Epidermal melanocyte (primary cell): ENCODE measurements at regions not wholly inside any gene's neighbourhood (a gene's known extent, or its start where the extent isn't known, plus 50 kb on each side); places are given as distances from the start of the nearest gene placed in this dataset.
"Not testable (repeated sequence)": the region's sequence is repeated elsewhere in the genome, so short reads cannot be mapped to it uniquely, and the experiment has no call there.

ENCODE experiments used
- DNase-seq: peaks from one replicate; pipeline ENCODE4 v3.0.0; 2011; ENCODE audit warnings: low spot score; ENCODE audit not compliant: insufficient read length

DNA sequence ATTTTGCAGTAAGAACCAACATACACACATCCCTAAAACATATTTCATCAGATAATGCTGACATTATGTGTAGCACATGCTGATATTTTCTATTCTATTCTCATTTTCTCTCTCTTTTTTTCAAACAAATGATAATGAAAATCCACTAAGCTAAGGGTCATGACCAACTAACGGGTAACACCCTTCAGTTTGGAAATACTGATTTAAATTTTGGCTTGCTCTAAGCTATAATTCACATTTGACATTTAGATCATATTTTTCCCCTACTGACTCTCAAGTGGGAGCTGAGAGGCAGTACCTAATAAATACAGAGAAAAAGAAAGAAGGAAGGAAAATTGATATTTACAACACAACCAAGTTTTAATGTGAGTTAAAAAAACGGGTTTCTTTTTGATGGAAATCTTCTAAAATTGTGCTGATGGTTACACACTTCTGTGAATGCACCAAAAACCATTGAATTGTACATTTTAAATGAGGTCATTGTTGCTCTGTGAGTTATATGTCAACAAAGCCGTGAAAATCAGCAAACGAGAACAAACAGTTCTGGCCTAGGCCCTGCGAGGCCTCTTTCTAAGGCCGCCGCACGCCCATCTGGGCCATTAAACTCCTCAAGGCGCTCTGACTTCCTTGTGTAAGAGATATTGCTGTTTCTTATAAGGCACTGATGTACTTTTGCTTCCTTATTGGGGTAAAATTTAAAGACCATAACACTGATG lies 124.2 kb downstream of the GALR1 start:
- DNase-seq: no peak

DNA sequence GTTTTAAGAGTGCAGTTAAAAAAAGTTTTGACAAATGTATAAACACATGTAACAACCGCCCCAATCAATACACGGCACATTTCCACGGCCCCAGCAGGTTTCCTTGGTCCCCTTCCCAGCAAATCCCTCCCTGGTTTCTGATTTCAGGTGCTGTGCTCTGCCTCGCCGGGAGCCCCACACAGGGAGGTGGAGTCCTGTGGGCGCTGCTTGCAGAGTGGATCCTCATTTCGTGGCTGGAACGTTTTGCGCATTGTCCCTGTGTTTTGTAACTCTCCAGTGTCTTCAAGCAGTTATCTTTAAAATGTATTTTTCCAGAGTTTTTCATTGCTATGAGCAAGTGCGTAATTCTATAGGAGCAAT lies 124.8 kb downstream of the GALR1 start:
- DNase-seq: no peak

DNA sequence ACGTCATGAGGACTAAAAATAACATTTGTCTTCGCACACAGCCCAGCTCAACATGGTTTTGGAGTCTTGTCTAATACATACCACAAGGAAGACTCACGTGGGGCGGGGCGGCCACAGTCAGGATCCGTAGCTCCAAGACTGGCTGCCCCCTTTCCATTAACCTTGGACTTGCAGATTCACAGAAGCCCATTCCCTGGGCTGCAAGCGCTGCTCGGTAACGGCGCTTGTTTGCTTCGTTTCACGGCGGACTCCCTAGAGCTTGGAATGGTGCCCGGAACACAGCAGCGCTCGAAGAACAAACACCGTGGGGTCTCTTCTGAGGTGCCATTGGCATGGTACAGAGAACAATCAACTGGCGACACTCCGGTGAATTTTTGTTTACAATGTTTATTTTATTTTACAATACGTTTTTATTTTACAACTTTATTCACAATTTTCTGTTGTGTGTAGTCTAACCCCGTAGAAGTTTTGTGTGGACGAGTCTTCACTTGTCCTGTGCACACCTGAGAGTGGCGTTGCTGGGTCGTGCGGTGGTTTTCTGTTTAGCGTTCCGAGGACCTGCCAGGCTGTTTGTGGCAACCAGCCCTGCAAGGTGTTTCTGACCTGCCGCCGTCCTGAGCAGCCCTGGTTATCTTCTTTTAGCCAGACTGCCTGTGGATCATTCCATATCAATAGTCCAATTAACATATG lies 126.5 kb downstream of the GALR1 start:
- DNase-seq: no peak

DNA sequence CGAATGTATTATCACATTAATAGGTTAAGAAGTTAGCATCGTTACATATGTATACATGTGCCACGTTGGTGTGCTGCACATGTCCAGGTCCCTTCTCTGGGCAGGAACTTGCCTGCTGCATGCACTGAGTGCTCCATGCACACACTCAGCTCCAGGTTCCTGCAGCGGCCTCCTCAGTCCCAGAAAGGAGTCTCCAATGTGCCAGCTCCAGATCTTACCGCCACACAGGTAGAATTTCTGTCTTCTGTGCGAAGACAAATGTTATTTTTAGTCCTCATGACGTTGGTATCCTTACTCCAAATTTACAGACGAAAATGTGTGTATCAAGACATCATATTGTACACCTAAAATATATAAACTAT lies 127.1 kb downstream of the GALR1 start:
- DNase-seq: no peak

DNA sequence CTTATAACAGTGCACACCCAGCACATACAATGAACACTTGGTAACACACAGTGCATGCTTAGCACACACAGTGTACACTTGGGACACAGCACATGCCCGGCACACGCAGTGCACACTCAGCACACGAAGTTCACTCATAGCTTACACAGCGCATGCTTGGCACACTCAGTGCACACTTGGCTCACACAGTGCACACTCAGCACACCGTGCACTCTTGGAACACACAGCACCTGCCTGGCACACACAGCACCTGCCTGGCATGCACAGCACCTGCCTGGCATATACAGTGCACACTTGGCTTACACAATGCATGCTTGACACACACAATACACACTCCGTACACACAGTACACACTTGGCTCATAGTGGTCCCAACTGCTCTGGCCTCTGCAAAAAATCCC lies 128.2 kb downstream of the GALR1 start:
- DNase-seq: no peak

DNA sequence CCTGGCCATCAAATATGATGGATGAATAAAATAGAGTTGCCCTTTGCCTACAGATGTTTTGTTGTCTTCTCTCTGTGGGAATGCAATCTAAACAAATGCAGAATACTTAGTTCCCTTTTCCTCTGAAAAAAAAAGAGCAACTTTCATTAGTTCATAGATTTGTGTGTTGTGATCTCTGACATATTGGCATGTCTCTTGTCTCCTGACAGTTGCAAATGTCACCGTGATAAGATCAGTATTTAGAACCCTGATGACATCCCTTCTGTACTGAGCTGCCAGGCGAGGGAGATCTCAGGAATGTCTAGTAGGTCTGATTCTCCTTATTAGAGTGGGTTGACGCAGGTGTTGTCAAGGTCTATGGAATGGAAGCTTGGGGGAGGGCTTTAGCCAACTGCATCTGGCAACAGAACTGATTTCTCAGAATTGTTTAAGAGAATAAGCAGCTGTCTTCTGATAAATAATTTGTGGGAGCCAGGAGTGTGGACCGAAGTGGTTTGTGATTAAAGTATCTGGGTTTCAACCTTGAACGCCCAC lies 130.4 kb downstream of the GALR1 start:
- DNase-seq: no peak

DNA sequence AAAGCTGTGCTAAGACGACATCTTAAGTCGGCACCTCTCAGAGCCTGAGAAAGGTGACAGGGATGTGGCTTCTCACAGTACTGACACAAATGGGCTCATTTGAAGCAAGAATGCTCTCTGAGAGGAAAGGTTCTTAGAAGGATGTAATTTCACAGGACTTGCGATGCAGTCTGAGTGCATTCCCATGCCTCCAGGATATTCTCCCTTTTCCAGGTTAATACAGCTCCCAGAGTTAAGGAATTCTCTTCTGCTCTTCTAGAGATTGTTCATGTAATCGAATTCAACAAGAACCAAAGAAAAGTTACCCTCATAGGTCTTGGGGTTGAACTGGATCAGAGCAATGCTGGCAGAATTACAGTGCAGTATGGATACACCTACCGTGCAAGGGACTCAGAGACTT lies 131.0 kb downstream of the GALR1 start:
- no peak for DNase-seq

DNA sequence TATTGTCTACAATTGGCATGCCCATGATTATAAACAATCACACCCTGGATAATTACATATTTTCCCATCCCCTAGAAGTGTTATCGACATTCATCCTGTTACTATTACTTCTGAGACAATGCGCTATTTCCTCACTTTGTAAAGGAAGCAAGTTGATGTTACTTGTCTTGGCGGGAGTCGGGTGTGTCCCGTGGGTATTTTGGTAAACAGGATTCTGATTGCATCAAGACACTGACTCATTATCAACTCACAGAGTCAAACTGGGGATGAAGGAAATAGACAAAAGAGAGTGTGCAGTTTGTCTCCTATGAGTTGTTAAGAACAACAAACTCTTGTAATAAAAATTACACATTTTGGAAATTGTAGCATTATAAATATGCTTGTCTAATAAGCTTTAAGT lies 142.7 kb downstream of the GALR1 start:
- DNase-seq: no peak

DNA sequence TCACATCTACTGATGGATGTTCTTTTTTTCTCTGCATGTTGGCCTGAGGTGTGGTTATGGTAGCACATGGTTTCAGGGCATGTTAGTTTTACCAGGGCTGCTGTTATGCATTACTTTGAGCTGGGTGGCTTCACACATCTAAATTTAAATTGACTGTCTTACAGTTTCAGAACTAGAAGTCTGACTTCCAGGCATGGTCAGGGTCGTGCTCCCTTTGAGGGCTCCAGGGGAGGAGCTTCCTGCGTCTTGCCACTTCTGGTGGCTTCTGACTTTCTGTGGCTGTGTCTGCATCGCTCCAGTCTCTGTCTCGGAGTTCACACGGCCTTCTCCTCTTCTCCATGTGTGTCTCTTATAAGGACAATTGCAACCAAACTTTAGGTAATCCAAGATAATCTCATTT lies 143.9 kb downstream of the GALR1 start:
- no peak for DNase-seq

DNA sequence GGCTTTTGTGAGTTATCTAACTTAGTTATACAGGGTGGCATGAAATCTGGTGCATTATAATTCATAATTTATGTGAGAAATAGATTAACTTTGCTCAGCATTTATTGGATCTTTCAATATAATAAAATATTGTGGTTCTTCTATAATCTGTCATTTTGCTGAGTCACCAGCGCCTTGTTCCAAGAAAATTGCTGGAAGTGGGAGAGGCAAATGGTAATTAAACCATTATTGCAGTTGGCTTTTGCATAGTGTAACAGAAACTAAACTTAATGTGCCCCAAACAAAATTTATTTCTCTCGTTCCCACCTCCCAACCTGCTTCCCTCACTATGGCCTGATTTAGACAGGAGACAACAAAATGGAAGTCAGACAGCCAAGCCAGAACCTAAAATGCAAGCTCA lies 146.3 kb downstream of the GALR1 start:
- no peak for DNase-seq

DNA sequence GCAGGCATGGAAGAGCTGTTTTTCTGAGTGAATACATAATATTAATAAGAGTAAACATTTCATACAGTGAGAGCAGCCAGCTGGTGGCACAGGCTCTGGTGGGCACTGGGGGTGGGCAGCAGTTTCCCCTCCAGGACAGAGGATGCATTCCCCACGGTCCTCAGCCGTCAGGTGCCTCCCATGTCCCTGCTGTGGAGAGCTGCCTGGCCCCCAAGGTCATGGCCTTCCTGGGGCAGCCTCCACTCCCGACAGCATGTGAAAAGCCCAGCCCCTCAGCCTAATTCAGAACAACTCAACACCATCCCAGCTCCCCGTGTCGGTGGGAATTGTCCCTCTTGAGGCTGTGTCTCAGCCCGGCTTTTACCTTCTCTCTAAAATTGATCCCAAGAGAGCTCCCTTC lies 147.4 kb downstream of the GALR1 start:
- DNase-seq: no peak

DNA sequence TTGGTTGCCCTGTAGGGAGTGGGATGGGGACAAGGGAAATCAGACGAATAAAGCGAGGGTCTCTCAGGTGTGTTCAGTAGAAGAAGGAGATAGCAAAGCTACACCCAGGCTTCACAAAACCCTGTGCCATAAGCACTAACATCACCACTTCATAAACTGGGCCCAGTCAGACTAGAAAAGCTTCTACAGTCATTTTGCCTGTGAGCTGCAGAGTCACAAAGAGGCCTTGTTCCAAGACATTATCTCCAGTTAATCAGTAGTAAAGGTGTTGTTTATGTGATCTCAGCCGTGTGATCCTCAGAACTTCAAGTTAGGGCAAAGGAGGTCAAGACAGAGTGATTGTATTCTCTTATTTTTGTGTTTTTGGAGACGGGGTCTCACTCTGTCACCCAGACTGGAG lies 148.0 kb downstream of the GALR1 start:
- no peak for DNase-seq

DNA sequence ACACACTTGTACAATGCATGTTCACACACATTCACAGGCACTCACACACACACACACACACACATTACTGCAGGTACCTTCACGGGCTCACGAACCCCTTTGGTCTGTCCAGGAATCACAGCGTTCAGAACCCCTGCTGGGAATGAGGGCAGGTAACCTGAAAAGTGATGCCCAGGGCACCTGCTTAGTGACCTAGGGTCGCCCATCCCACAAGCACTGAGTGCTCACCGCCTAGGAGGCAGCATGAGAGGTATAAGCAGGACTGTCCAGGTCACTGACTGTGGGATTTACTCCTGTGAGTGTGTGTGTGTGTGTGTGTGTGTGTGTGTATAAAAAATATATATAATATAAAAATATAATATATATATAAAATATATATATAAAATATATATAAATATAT lies 150.9 kb downstream of the GALR1 start:
- no peak for DNase-seq

DNA sequence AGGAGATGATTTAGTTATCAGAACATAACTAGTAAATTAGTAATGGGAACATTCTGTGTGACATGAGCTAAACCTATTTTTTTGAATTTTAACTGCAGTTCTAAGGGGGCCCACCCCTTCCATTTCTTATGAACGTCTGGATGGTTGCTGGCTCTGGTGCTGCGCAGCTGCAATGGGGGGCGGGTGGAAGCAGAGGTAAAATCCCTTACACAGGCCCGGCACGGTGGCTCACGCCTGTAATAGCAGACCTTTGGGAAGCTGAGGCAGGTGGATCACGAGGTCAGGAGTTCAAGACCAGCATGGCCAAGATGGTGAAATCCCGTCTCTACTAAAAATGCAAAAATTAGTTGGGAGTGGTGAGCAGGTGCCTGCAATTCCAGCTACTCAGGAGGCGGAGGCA lies 151.5 kb downstream of the GALR1 start:
- no peak for DNase-seq

DNA sequence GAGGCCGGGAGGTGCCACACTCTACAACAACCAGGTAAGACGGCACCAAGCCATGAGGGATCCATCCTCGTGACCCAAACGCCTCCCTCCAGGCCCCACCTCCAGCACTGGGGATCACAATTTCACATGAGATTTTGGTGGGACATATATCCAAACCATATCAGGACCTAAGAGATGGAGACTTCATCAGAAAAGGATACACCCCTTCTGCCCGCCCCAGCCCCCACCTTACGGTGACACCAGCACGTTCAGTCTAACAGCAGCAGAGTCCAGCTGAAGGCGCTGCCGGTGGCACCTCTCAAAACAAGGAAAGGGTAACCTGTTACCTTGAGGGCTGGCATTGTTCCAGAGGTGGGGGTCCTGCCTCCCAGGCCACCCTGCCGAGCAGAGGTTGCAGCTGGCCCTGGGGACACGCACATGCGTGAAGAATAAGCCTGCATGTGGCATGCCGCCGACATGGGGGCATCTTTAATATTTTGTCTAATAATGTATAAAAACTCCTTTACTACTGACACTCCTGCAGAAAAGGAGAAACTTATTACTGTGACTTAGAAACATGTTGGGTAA lies 154.4 kb downstream of the GALR1 start:
- no peak for DNase-seq

DNA sequence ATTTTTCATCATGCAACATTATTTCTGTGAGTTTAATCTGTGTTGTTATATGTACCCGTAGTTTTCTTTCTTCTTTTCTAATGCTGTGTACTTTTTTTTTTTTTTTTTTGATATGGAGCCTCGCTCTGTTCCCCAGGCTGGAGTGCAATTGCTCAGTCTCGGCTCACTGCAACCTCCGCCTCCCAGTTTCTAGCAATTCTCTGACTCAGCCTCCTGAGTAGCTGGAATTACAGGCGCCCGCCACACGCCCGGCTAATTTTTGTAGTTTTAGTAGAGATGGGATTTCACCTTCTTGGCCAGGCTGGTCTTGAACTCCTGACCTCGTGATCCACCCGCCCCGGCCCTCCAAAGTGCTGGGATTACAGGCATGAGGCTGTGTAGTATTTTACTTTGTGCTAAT lies 155.4 kb downstream of the GALR1 start:
- no peak for DNase-seq

DNA sequence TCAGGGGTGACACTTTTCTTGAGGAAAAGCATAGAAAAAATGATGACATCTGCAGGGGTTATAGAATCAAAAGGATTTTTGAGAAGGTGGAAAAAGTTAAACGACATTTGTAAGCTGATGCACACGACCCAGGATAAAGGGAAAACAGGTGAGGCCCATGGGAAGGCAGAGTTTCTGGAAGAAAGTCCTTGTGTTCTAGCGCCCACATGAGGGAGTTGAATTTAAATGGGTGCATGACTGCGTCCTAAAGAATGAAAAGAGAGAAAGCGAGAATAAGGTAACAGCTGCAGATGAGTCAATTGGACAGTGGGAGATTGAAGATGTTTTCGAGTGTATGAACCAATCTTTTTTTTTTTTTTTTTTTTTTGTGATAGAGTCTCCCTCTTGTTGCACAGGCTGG lies 158.1 kb downstream of the GALR1 start:
- DNase-seq: no peak

DNA sequence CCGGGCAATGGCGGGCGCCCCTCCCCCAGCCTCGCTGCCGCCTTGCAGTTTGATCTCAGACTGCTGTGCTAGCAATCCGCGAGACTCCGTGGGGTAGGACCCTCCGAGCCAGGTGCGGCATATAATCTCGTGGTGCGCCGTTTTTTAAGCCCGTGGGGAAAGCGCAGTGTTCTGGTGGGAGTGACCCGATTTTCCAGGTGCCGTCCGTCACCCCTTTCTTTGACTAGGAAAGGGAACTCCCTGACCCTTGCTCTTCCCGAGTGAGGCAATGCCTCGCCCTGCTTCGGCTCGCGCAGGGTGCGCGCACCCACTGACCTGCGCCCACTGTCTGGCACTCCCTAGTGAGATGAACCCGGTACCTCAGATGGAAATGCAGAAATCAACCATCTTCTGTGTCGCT lies 171.9 kb downstream of the GALR1 start:
- not testable (repeated sequence) for DNase-seq

DNA sequence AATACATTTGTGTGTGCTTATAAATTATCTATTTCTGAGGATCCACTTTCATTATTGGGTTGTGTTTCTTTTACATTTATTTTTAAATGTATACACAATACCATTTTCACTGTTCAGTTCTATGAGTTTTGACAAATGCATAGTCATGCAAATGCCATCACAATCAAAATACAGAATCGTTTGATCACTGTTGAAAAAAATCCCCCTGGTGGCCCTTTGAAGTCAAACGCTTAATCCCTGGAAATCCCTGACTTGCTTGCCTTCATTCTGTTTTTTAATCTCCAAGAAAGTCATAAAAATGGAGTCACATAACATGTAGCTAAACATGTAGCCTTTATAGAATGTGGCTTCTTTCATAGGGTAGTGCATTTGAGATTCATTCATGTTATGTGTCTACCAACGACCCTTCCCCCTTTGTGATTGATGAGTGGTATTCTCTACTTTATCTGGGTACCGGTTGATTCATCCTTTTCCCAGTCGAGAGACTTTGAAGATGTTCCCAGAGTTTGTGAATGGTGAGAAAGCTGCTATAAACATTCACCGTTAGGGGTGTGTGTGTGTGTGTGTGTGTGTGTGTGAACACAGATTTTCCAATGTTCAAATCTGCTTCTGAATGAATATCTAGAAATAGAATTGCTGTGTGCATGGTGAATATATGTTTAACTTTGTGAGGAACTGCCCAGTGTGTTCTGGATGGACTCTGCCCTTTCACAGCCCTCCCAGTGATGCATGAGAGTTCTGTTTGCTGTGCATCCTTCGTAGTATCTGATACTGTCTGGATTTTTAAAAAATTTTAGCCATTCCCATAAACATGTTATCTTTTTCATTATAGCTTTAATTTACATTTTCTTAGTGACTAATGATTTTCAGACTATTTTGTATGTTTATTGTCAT lies 173.6 kb downstream of the GALR1 start:
- DNase-seq: no peak

DNA sequence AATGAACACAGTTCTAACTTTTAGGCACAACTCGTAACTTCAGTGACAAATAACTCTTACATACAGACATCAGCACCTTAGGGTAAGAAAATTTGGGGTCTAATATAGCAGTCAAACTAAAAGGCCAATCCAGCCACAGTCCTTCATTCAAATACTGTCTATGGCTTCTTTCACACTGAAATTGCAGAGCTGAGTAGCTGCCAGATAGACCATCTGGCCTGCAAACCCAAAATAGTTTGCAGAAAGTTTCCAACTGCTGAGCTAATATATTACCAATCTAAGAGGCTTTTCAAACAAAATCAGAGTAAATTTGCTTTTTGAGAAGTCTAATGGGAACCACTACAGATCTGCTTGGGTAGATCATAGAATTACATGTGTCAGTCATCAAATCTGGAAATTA lies 183.4 kb downstream of the GALR1 start:
- no peak for DNase-seq

DNA sequence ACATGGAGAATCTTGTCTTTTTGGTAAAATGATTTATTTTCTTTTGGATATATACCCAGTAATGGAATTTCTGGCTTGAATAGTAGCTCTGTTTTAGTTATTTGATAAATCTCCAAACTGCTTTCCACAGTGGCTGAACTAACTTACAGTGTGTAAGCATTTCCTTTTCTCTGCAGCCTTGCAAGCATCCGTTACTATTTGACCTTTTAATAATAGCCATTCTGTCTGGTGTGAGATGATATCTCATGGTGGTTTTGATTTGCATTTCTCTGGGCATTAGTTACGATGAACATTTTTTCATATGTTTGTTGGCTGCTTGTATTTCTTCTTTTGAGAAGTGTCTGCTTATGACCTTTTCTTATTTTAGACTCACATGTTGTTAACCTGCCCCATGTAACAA lies 190.2 kb downstream of the GALR1 start:
- no peak for DNase-seq

DNA sequence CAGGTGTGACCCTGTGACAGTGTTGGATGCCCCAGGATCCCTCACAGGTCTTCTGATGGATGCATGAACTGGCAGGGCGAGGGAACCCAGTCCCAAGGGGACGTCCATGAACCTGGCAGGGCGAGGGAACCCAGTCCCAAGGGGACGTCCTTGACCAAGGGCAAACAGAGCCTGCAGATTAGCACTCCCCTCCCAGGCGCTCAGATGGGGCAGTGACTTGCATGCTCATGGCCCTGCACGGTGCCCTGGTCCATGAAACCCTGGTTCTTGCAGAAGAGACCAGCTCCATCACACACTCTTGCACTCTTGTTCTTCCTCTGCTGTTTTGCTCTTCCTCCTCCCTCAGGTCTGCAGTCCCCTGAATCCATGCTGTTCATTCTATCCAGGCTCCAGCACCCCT lies 192.7 kb downstream of the GALR1 start:
- no peak for DNase-seq
